Activated T-cell treated with anti-CD3 and anti-CD28 coated beads, Interleukin-2, amount 50 U/mL, for 48 hours (primary cell): ENCODE measurements at regions not wholly inside any gene's neighbourhood (a gene's known extent, or its start where the extent isn't known, plus 50 kb on each side); places are given as distances from the start of the nearest gene placed in this dataset.
A peak's percentile ranks its signal among the peaks of the same experiment; 100 is the strongest.

Source experiments
- DNase-seq, 2 experiments: peaks; one replicate each; pipeline ENCODE4 v3.0.0-alpha.2; 2020

GRCh38 chr14:105850853-105851581, 324.6 kb downstream of the TMEM121 start:
- DNase-seq: peak in 1 of 2 experiments; percentile 14

GRCh38 chr14:105851716-105852377, 325.5 kb downstream of the TMEM121 start:
- peak in 1 of 2 experiments; percentile 13 for DNase-seq

GRCh38 chr14:105852378-105853088, 326.1 kb downstream of the TMEM121 start:
- DNase-seq: peak in 1 of 2 experiments; percentile 10

GRCh38 chr14:105853089-105853906, 326.9 kb downstream of the TMEM121 start:
- peak in 1 of 2 experiments; percentile 10 for DNase-seq

GRCh38 chr14:105853907-105854599, 327.7 kb downstream of the TMEM121 start:
- peak in 1 of 2 experiments; percentile 9 for DNase-seq

- DNase-seq: peak in 1 of 2 experiments; percentile 10
Observed at GRCh38 chr14:105854600-105855245, 328.3 kb downstream of the TMEM121 start.

GRCh38 chr14:105855246-105855892, 329.0 kb downstream of the TMEM121 start:
- peak in 1 of 2 experiments; percentile 7 for DNase-seq

- DNase-seq: peak in 1 of 2 experiments; percentile 8
Observed at GRCh38 chr14:105855893-105856675, 329.7 kb downstream of the TMEM121 start.

GRCh38 chr14:105856676-105857219, 330.4 kb downstream of the TMEM121 start:
- peak in 1 of 2 experiments; percentile 13 for DNase-seq

- peak in 1 of 2 experiments; percentile 20 for DNase-seq
Observed at GRCh38 chr14:105857220-105857825, 330.9 kb downstream of the TMEM121 start.

GRCh38 chr14:105857826-105858675, 331.7 kb downstream of the TMEM121 start:
- peak in 1 of 2 experiments; percentile 15 for DNase-seq

GRCh38 chr14:105858676-105859025, 332.3 kb downstream of the TMEM121 start:
- peak; percentile 18 to 31 for DNase-seq

GRCh38 chr14:105859073-105859716, 332.8 kb downstream of the TMEM121 start:
- DNase-seq: peak in 1 of 2 experiments; percentile 22

GRCh38 chr14:105859717-105860614, 333.6 kb downstream of the TMEM121 start:
- DNase-seq: peak; percentile 42

GRCh38 chr14:105860615-105861580, 334.5 kb downstream of the TMEM121 start:
- peak; percentile 27 to 28 for DNase-seq
